ENCODE measurements at regions not wholly inside any gene's neighbourhood (a gene's known extent, or its start where the extent isn't known, plus 50 kb on each side); places are given as distances from the start of the nearest gene placed in this dataset.

DNA sequence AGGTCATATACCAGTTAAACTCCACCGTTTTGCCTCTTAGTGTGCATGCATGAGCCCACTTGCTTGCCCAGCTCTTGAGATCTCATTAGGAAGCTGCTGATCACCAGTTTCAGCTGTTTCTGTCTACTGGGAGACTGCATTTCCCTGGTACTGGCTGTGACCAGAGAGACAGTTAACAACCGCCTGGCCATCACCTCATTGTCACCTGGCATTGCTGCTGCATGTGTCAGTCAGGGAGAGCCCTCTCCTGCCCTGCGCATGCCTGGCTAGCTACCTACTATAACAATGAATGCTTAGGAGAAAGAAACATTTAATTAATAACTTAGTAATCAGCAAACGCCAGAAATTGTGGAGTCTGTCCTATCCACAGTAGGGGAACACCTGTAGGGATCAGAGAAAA is 265.8 kb upstream of the CYRIA start:
- no peaks in the 10 kb centered on the region for H4K20me1 ChIP-seq (ENCODE audit: insufficient read depth)
- H3K4me3 ChIP-seq (ENCODE audit: low read length), result no peak overlapping the region
- no peaks in the 10 kb centered on the region for H3K9me2 ChIP-seq (ENCODE audit: insufficient read depth, low read length)

DNA sequence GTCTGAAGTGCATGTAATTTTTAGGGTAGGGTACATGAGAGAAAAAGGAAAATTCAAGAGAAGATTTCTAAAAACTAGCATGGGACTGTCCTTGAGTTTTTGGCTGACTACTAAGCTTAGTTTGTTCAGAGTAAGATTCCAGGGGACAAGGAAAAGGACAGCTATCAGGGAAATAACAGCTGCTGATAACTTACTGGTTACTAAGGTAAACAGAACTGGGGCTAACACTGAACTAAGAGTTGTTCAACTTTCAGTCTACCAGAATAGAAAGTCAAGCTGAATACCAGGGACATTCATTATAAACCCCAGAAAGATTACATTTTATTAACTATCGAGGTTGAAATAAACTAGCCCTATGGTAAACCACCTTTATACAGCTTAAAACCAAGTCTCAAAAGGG is 261.8 kb upstream of the CYRIA start:
- Histone ChIP-seq H3K36me3 (ENCODE audit: insufficient read depth, low read length) (no peaks in the 10 kb centered on the region), H3K4me3 (ENCODE audit: low read length) (no peak overlapping the region), H3K9ac (ENCODE audit: low read length) (no peak overlapping the region), H3K9me2 (ENCODE audit: insufficient read depth, low read length) (no peaks in the 10 kb centered on the region), H2AFZ (ENCODE audit: low read depth, low read length) (no peak overlapping the region), H3K27me3 (ENCODE audit: insufficient read depth, low read depth, low read length) (no peaks in the 10 kb centered on the region), H3K4me2 (ENCODE audit: low read length) (no peak overlapping the region), H3K27ac (ENCODE audit: low read length) (no peak overlapping the region), H3K79me2 (replicated peaks; ENCODE audit: insufficient read depth, low read length) (no peaks in the 10 kb centered on the region), H3K9me3 (ENCODE audit: low read length) (no peaks in the 10 kb centered on the region), H4K20me1 (ENCODE audit: insufficient read depth) (no peaks in the 10 kb centered on the region), H3F3A (ENCODE audit: insufficient read depth, low read length, poor library complexity, severe bottlenecking) (no peaks in the 10 kb centered on the region)
- TF ChIP-seq EP300 (conservative IDR thresholded peaks at IDR 0.05; ENCODE audit: poor library complexity, severe bottlenecking), result no peak
- no peak for TF ChIP-seq POLR2AphosphoS5 (IDR thresholded peaks at IDR 0.05)
- TF ChIP-seq TAF1 (IDR thresholded peaks at IDR 0.05; ENCODE audit: low read depth), result no peak
- no peak for TF ChIP-seq EZH2 (IDR thresholded peaks at IDR 0.05; ENCODE audit: borderline replicate concordance, insufficient read depth, low read length, poor library complexity, severe bottlenecking)
- TF ChIP-seq, protein P1, sequence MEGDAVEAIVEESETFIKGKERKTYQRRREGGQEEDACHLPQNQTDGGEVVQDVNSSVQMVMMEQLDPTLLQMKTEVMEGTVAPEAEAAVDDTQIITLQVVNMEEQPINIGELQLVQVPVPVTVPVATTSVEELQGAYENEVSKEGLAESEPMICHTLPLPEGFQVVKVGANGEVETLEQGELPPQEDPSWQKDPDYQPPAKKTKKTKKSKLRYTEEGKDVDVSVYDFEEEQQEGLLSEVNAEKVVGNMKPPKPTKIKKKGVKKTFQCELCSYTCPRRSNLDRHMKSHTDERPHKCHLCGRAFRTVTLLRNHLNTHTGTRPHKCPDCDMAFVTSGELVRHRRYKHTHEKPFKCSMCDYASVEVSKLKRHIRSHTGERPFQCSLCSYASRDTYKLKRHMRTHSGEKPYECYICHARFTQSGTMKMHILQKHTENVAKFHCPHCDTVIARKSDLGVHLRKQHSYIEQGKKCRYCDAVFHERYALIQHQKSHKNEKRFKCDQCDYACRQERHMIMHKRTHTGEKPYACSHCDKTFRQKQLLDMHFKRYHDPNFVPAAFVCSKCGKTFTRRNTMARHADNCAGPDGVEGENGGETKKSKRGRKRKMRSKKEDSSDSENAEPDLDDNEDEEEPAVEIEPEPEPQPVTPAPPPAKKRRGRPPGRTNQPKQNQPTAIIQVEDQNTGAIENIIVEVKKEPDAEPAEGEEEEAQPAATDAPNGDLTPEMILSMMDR (IDR thresholded peaks at IDR 0.05; ENCODE audit: poor library complexity, severe bottlenecking), result no peak
- TF ChIP-seq, protein P2, sequence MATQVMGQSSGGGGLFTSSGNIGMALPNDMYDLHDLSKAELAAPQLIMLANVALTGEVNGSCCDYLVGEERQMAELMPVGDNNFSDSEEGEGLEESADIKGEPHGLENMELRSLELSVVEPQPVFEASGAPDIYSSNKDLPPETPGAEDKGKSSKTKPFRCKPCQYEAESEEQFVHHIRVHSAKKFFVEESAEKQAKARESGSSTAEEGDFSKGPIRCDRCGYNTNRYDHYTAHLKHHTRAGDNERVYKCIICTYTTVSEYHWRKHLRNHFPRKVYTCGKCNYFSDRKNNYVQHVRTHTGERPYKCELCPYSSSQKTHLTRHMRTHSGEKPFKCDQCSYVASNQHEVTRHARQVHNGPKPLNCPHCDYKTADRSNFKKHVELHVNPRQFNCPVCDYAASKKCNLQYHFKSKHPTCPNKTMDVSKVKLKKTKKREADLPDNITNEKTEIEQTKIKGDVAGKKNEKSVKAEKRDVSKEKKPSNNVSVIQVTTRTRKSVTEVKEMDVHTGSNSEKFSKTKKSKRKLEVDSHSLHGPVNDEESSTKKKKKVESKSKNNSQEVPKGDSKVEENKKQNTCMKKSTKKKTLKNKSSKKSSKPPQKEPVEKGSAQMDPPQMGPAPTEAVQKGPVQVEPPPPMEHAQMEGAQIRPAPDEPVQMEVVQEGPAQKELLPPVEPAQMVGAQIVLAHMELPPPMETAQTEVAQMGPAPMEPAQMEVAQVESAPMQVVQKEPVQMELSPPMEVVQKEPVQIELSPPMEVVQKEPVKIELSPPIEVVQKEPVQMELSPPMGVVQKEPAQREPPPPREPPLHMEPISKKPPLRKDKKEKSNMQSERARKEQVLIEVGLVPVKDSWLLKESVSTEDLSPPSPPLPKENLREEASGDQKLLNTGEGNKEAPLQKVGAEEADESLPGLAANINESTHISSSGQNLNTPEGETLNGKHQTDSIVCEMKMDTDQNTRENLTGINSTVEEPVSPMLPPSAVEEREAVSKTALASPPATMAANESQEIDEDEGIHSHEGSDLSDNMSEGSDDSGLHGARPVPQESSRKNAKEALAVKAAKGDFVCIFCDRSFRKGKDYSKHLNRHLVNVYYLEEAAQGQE (IDR thresholded peaks at IDR 0.05; ENCODE audit: borderline replicate concordance), result no peak
- no peak for TF ChIP-seq MXI1 (conservative IDR thresholded peaks at IDR 0.05; ENCODE audit: poor library complexity, severe bottlenecking)
- TF ChIP-seq SMC3 (conservative IDR thresholded peaks at IDR 0.05; ENCODE audit: poor library complexity), result no peak
- TF ChIP-seq RAD21 (conservative IDR thresholded peaks at IDR 0.05), result no peak

More for the DNA sequence above, 265.8 kb upstream of the CYRIA start:
- H3K4me2 ChIP-seq (ENCODE audit: low read length), result no peak overlapping the region
- H3K27ac ChIP-seq (ENCODE audit: low read length), result no peak overlapping the region
- no peaks in the 10 kb centered on the region for H3K27me3 ChIP-seq (ENCODE audit: insufficient read depth, low read depth, low read length)
- H3F3A ChIP-seq (ENCODE audit: insufficient read depth, low read length, poor library complexity, severe bottlenecking), result no peaks in the 10 kb centered on the region
- H3K36me3 ChIP-seq (ENCODE audit: insufficient read depth, low read length), result no peaks in the 10 kb centered on the region
- no peak overlapping the region for H3K9ac ChIP-seq (ENCODE audit: low read length)
- H3K79me2 ChIP-seq (replicated peaks; ENCODE audit: insufficient read depth, low read length), result no peaks in the 10 kb centered on the region
- no peak for TF ChIP-seq EZH2 (IDR thresholded peaks at IDR 0.05; ENCODE audit: borderline replicate concordance, insufficient read depth, low read length, poor library complexity, severe bottlenecking)
- TF ChIP-seq, protein P1 (IDR thresholded peaks at IDR 0.05; ENCODE audit: poor library complexity, severe bottlenecking), result no peak
- no peak for TF ChIP-seq SMC3 (conservative IDR thresholded peaks at IDR 0.05; ENCODE audit: poor library complexity)
- TF ChIP-seq, protein P2 (IDR thresholded peaks at IDR 0.05; ENCODE audit: borderline replicate concordance), result no peak
- no peak for TF ChIP-seq EP300 (conservative IDR thresholded peaks at IDR 0.05; ENCODE audit: poor library complexity, severe bottlenecking)
- TF ChIP-seq MXI1 (conservative IDR thresholded peaks at IDR 0.05; ENCODE audit: poor library complexity, severe bottlenecking), result no peak
- TF ChIP-seq TAF1 (IDR thresholded peaks at IDR 0.05; ENCODE audit: low read depth), result no peak
- no peak for TF ChIP-seq RAD21 (conservative IDR thresholded peaks at IDR 0.05)
- no peak for TF ChIP-seq POLR2AphosphoS5 (IDR thresholded peaks at IDR 0.05)
- H2AFZ ChIP-seq (ENCODE audit: low read depth, low read length), result no peak overlapping the region
- no peaks in the 10 kb centered on the region for H3K9me3 ChIP-seq (ENCODE audit: low read length)

Data from neural cell (in vitro differentiated cells).